Mesenchymal stem cell (in vitro differentiated cells and primary cell): ENCODE measurements at regions not wholly inside any gene's neighbourhood (a gene's known extent, or its start where the extent isn't known, plus 50 kb on each side); places are given as distances from the start of the nearest gene placed in this dataset.
A peak's percentile ranks its signal among the peaks of the same experiment; 100 is the strongest.

ENCODE experiments used
- DNase-seq: peaks from one replicate; pipeline ENCODE4 v3.0.0-alpha.2; 2013
- H2AFZ ChIP-seq: one replicate; pipeline ENCODE4 v1.6.1; 2013; ENCODE audit warnings: low read depth, mild to moderate bottlenecking, control low read depth, inconsistent platforms, low read length, moderate library complexity
- H2AK5ac ChIP-seq: 2 replicates; pipeline ENCODE4 v1.6.1; 2013; ENCODE audit warnings: low read length, moderate library complexity, mild to moderate bottlenecking, inconsistent platforms; ENCODE audit not compliant: severe bottlenecking
- H2BK120ac ChIP-seq: one replicate; pipeline ENCODE4 v1.6.1; 2013; ENCODE audit warnings: low read depth, mild to moderate bottlenecking, inconsistent platforms, low read length, moderate library complexity
- H2BK12ac ChIP-seq, 2 experiments: one replicate each; pipeline ENCODE4 v1.6.1; 2013; ENCODE audit warnings: inconsistent platforms in 2 of 2, low read length in 2 of 2, mild to moderate bottlenecking in 2 of 2, moderate library complexity in 2 of 2, control low read depth in 1 of 2
- H2BK15ac ChIP-seq: one replicate; pipeline ENCODE4 v1.6.1; 2013; ENCODE audit warnings: mild to moderate bottlenecking, low read depth, inconsistent platforms; ENCODE audit not compliant: poor library complexity, severe bottlenecking
- H2BK5ac ChIP-seq: 2 replicates; pipeline ENCODE4 v1.6.1; 2013; ENCODE audit warnings: low read depth, mild to moderate bottlenecking, low read length, control low read depth, inconsistent platforms; ENCODE audit not compliant: poor library complexity, severe bottlenecking
- H3K14ac ChIP-seq, 2 experiments: one replicate each; pipeline ENCODE4 v1.6.1; 2013; ENCODE audit warnings: inconsistent platforms in 2 of 2, low read length in 2 of 2, control low read depth in 1 of 2, mild to moderate bottlenecking in 1 of 2, moderate library complexity in 1 of 2
- H3K18ac ChIP-seq, 2 experiments: one replicate each; pipeline ENCODE4 v1.6.1; 2013; ENCODE audit warnings: inconsistent platforms in 2 of 2, low read length in 2 of 2, control low read depth in 1 of 2, low read depth in 1 of 2, mild to moderate bottlenecking in 1 of 2
- H3K23ac ChIP-seq, 2 experiments: one replicate each; pipeline ENCODE4 v1.6.1; 2013; ENCODE audit warnings: inconsistent platforms in 2 of 2, low read length in 2 of 2, mild to moderate bottlenecking in 2 of 2, moderate library complexity in 2 of 2, control low read depth in 1 of 2
- H3K27ac ChIP-seq: 2 replicates; pipeline ENCODE4 v1.5.1; 2013; ENCODE audit warnings: mild to moderate bottlenecking, moderate library complexity, low read length, control low read depth, inconsistent platforms; ENCODE audit not compliant: poor library complexity, severe bottlenecking
- H3K27me3 ChIP-seq, 2 experiments: 2 replicates each; pipeline versions ENCODE4 v1.6.1 to v1.7.0; 2013; ENCODE audit warnings: low read length in 2 of 2, mild to moderate bottlenecking in 2 of 2, moderate library complexity in 2 of 2, control low read depth in 1 of 2, inconsistent platforms in 1 of 2; ENCODE audit not compliant: control insufficient read depth in 1 of 2, insufficient read depth in 1 of 2
- H3K36me3 ChIP-seq, 2 experiments: 2 replicates each; pipeline versions ENCODE4 v1.6.1 to v1.7.0; 2013; ENCODE audit warnings: low read length in 2 of 2, control low read depth in 1 of 2, inconsistent platforms in 1 of 2, low read depth in 1 of 2, mild to moderate bottlenecking in 1 of 2; ENCODE audit not compliant: insufficient read depth in 2 of 2, control insufficient read depth in 1 of 2
- H3K4ac ChIP-seq, 2 experiments: one replicate each; pipeline ENCODE4 v1.6.1; 2013; ENCODE audit warnings: inconsistent platforms in 2 of 2, low read length in 2 of 2, mild to moderate bottlenecking in 2 of 2, moderate library complexity in 2 of 2, control low read depth in 1 of 2, low read depth in 1 of 2
- H3K4me1 ChIP-seq: 2 replicates; pipeline ENCODE4 v1.6.1; 2013; ENCODE audit warnings: low read depth, low read length, control low read depth; ENCODE audit not compliant: control insufficient read depth, insufficient read depth
- H3K4me2 ChIP-seq: 2 replicates; pipeline ENCODE4 v1.6.1; 2013; ENCODE audit warnings: low read length, mild to moderate bottlenecking, inconsistent platforms; ENCODE audit not compliant: poor library complexity, severe bottlenecking
- H3K4me3 ChIP-seq, 2 experiments: 2 replicates each; pipeline versions ENCODE4 v1.5.1 to v1.7.0; 2013; ENCODE audit warnings: low read length in 2 of 2, mild to moderate bottlenecking in 2 of 2, control low read depth in 1 of 2, low read depth in 1 of 2; ENCODE audit not compliant: insufficient read depth in 1 of 2
- H3K79me1 ChIP-seq: replicated peaks from 2 replicates; pipeline ENCODE4 v1.6.1; 2013; ENCODE audit warnings: mild to moderate bottlenecking, control low read depth, low read length, inconsistent platforms; ENCODE audit not compliant: poor library complexity, severe bottlenecking
- H3K9ac ChIP-seq: 2 replicates; pipeline ENCODE4 v1.7.0; 2013; ENCODE audit warnings: mild to moderate bottlenecking, low read length, moderate library complexity
- H3K9me3 ChIP-seq: 2 replicates; pipeline ENCODE4 v1.7.0; 2013; ENCODE audit warnings: mild to moderate bottlenecking, low read length; ENCODE audit not compliant: control insufficient read depth
- H4K8ac ChIP-seq: one replicate; pipeline ENCODE4 v1.6.1; 2013; ENCODE audit warnings: inconsistent platforms, mild to moderate bottlenecking, low read length, moderate library complexity
- H4K91ac ChIP-seq: one replicate; pipeline ENCODE4 v1.6.1; 2013; ENCODE audit warnings: mild to moderate bottlenecking, low read length, inconsistent platforms
- WGBS: methylation state at CpG from one replicate; pipeline ENCODE4 v1.1.7; 2013; ENCODE audit warnings: mixed read lengths; 5-methylcytosine and 5-hydroxymethylcytosine counted together

DNA sequence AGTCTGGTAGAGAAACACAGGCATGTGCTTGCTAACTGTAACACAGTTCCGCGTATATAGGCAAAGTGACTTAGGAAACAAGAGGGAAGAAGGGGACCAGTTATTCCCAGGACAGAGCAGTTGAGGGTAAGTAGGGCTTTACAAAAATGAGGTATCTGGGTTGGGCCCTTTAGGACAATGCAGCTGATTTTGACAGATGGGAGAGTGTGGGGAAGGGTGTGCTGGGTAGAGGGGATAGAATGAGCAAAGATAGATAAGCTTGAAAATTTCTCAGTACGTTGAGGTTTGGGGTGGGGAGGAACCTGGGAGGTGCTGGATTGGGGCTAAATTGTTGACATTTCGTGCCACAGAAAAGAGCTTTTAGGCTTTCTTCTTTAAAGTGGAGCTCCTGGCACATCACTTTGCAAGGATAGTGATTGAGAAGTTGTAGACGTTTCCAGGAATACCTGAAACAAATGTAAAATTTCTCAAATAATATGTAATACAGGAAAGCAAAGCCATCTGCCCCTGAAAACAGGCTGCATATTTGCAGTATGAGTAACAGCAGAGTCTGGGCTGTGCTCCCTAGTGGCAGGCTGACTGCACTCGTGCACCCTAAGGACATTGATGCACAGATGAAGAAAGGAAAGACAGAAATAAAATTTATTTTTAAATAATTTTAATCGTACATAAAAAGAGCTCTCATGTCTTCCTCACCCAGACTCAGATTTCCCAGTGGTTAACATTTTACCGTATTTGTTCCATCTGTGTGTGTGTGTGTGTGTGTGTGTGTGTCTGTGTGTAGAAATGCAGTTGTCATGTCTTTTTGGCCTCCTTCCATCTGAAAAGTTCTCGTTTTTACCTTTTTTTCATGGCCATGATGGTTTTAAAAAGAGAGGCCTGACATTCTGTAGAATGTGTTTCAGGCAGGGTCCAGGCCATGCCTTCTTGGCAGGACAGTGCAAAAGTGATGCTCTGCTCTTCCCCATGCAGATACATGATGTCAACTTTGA lies 144.9 kb upstream of the DMRT1 start:
- Histone ChIP-seq H2BK15ac (no peak overlapping the region), H3K36me3 (peaks cover 0 to 12% of the 10 kb centered on the region in 2 experiments), H2BK120ac (peak overlapping the region; percentile 45), H3K9me3 (no peaks in the 10 kb centered on the region), H2AK5ac (peak overlapping the region; percentile 37), H2AFZ (no peak overlapping the region), H4K91ac (peak overlapping the region; percentile 57), H3K9ac (peak overlapping the region; percentile 70), H3K4me1 (peaks cover 17% of the 10 kb centered on the region), H2BK12ac (peak overlapping the region; percentile 44 to 75), H3K14ac (no peak overlapping the region), H3K23ac (no peak overlapping the region), H3K27me3 (no peaks in the 10 kb centered on the region), H3K18ac (peak overlapping the region in 1 of 2 experiments; percentile 65), H3K79me1 (peaks cover 6% of the 10 kb centered on the region), H2BK5ac (no peak overlapping the region), H3K27ac (peak overlapping the region; percentile 72), H3K4me2 (no peak overlapping the region), H4K8ac (peak overlapping the region; percentile 57), H3K4ac (peak overlapping the region in 1 of 2 experiments; percentile 34), H3K4me3 (peak overlapping the region in 1 of 2 experiments; percentile 41)
- WGBS = 64% methylated on average over 6 of the region's 9 CpGs
- peak; percentile 80 for DNase-seq

DNA sequence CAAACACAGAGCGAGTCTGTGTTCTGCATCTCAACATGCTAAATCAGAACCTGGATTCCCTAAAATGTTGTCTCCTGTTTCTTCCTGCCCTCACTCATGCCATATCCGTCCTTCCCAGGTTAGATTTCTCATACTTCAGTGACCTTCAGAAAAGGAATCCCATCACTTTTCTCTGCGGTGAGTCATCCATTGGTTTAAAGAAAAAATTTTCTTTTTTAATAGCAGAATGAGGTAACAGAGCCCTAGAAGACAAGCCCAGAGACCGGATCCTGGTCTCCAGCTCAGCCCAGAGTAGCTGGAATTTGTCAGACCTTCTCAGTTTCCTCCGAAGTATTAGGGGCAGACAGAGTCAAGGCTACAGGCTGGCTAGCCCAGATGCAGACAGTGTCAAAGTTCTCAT lies 143.2 kb upstream of the DMRT1 start:
- H4K91ac ChIP-seq = peak overlapping the region; percentile 14
- peak overlapping the region; percentile 42 for H3K9ac ChIP-seq
- H3K27me3 ChIP-seq = no peaks in the 10 kb centered on the region
- H3K14ac ChIP-seq = no peak overlapping the region
- H3K79me1 ChIP-seq = peaks cover 7% of the 10 kb centered on the region
- H3K4me1 ChIP-seq = peaks cover 17% of the 10 kb centered on the region
- peak overlapping the region; percentile 23 to 79 for H3K18ac ChIP-seq
- H3K9me3 ChIP-seq = no peaks in the 10 kb centered on the region
- peak; percentile 69 for DNase-seq
- no peak overlapping the region for H2BK15ac ChIP-seq
- peak overlapping the region; percentile 0 for H2BK5ac ChIP-seq
- H3K4ac ChIP-seq = no peak overlapping the region
- no peak overlapping the region for H3K4me2 ChIP-seq
- peak overlapping the region in 1 of 2 experiments; percentile 8 for H2BK12ac ChIP-seq
- 60% methylated on average over 5 of the region's 5 CpGs for WGBS
- peak overlapping the region; percentile 73 for H3K27ac ChIP-seq
- peak overlapping the region; percentile 48 for H4K8ac ChIP-seq
- H3K36me3 ChIP-seq = peaks cover 0 to 21% of the 10 kb centered on the region in 2 experiments
- no peak overlapping the region for H3K23ac ChIP-seq
- H2AK5ac ChIP-seq = peak overlapping the region; percentile 71
- H2AFZ ChIP-seq = no peak overlapping the region
- no peak overlapping the region for H3K4me3 ChIP-seq
- H2BK120ac ChIP-seq = no peak overlapping the region

DNA sequence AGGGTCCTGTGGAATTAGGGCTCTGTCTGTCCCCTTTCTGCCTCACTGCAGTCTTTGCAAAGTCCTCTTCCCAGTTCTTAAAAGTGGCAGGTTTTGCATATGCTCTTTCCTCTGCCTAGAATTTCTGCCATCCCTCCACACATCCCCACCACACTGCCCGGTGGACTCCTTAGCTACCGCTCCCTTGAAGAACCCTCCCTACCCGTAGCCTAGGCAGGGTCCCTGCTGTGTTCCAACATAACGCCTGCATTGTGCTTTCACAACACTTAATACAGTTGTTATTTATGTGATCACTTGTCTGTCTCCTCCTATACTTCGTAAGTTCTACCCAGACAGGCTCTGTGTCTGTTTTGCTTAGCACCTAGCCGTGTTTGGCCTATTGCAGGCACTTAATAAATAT lies 142.5 kb upstream of the DMRT1 start:
- Histone ChIP-seq H4K91ac (peak overlapping the region; percentile 34), H2BK5ac (no peak overlapping the region), H3K27ac (no peak overlapping the region), H3K23ac (no peak overlapping the region), H3K36me3 (peaks cover 0 to 21% of the 10 kb centered on the region in 2 experiments), H4K8ac (peak overlapping the region; percentile 40), H3K4me2 (no peak overlapping the region), H2BK15ac (no peak overlapping the region), H2BK12ac (peak overlapping the region; percentile 63 to 84), H3K4me1 (peaks cover 17% of the 10 kb centered on the region), H3K18ac (peak overlapping the region in 1 of 2 experiments; percentile 46), H3K79me1 (peaks cover 7% of the 10 kb centered on the region), H2AK5ac (peak overlapping the region; percentile 89), H3K4me3 (no peak overlapping the region), H3K27me3 (no peaks in the 10 kb centered on the region), H3K14ac (no peak overlapping the region), H3K4ac (peak overlapping the region in 1 of 2 experiments; percentile 7), H2BK120ac (no peak overlapping the region), H3K9ac (no peak overlapping the region), H3K9me3 (no peaks in the 10 kb centered on the region), H2AFZ (no peak overlapping the region)
- peak; percentile 6 for DNase-seq
- WGBS = 82% methylated on average over 4 of the region's 6 CpGs

DNA sequence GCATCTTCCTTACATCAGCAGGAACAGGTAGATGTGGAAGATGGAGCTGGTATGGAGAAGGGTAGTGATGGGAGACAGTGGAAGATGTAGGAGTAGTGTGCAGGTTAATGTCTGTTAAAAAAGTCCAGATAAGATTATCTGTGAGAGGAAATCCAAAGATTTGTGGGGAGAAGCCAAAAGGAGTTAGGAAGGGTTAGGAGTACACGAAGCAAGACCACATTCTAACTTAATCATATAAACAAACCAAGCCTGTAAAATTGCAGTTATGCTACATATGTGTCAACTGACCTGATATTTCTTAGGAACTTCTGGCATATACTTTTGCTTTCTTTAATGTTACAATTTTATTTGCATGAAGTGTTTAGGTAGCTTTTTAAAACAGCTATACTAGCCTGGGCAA lies 142.1 kb upstream of the DMRT1 start:
- H3K27ac ChIP-seq = no peak overlapping the region

More for the DNA sequence above, 142.1 kb upstream of the DMRT1 start:
- H3K9me3 ChIP-seq = no peaks in the 10 kb centered on the region
- H3K36me3 ChIP-seq = peaks cover 0 to 21% of the 10 kb centered on the region in 2 experiments
- H3K27me3 ChIP-seq = no peaks in the 10 kb centered on the region
- no peak overlapping the region for H3K9ac ChIP-seq
- H2BK120ac ChIP-seq = no peak overlapping the region
- H3K14ac ChIP-seq = no peak overlapping the region
- no peak overlapping the region for H2AK5ac ChIP-seq
- no peak overlapping the region for H3K4me2 ChIP-seq
- H2BK5ac ChIP-seq = no peak overlapping the region
- no peak overlapping the region for H2BK15ac ChIP-seq
- no peak overlapping the region for H4K8ac ChIP-seq
- no peak overlapping the region for H3K23ac ChIP-seq
- no peak overlapping the region for H2AFZ ChIP-seq
- H3K4ac ChIP-seq = no peak overlapping the region
- DNase-seq = peak; percentile 7
- no peak overlapping the region for H3K18ac ChIP-seq
- no peak overlapping the region for H4K91ac ChIP-seq
- peaks cover 7% of the 10 kb centered on the region for H3K79me1 ChIP-seq
- H3K4me3 ChIP-seq = no peak overlapping the region
- H2BK12ac ChIP-seq = peak overlapping the region in 1 of 2 experiments; percentile 63
- H3K4me1 ChIP-seq = peaks cover 16% of the 10 kb centered on the region
- no CpG with 5 or more reads among the region's 1 CpG for WGBS
